ENCODE measurements at regions not wholly inside any gene's neighbourhood (a gene's known extent, or its start where the extent isn't known, plus 50 kb on each side); places are given as distances from the start of the nearest gene placed in this dataset.

DNA sequence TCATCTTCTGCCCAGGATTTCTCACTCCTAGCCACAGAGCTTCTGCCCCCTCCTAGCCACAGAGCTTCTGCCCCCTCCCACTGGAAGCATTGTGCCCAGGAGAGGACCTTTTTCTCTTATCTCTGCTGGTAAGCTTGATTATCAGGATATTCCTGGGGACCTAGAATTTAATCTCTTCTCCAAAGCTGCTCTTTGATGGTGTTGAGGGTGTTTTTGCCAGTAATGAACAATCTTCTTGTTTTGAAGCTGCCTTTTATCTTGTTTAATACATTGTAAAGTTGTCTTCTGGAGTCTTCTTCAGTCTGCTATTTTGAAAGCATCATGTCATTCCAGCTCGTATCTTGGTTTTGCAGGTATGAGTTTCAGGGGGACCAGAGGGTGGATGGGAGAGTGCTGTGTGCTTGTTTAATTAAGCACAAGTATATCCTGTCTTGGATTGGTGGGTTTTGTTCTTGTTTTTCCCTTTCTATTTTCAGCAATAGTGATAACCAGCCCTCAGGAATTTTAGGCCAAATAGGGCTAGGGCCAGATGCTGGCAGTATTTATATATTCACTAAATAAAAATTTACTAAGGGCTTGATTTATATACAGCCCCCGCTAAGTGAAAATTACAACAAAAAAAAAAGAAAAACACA is 214.0 kb upstream of the DMRT1 start:
- H3K9ac ChIP-seq (ENCODE audit: insufficient read depth, low read depth, low read length) = no peak overlapping the region
- no peaks in the 10 kb centered on the region for H3K9me3 ChIP-seq (ENCODE audit: low read length)
- H3K27me3 ChIP-seq (ENCODE audit: control insufficient read depth in 1 of 2, insufficient read depth in 2 of 2, low read length in 2 of 2) = no peaks in the 10 kb centered on the region
- ATAC-seq (no peak), DNase-seq (ENCODE audit: low spot score) (no peak), FAIRE-seq (no peak)
- H3K36me3 ChIP-seq (replicated peaks in 1 of 2; ENCODE audit: control insufficient read depth in 1 of 2, insufficient read depth in 2 of 2, low read length in 2 of 2) = no peaks in the 10 kb centered on the region
- TF ChIP-seq, protein P1, sequence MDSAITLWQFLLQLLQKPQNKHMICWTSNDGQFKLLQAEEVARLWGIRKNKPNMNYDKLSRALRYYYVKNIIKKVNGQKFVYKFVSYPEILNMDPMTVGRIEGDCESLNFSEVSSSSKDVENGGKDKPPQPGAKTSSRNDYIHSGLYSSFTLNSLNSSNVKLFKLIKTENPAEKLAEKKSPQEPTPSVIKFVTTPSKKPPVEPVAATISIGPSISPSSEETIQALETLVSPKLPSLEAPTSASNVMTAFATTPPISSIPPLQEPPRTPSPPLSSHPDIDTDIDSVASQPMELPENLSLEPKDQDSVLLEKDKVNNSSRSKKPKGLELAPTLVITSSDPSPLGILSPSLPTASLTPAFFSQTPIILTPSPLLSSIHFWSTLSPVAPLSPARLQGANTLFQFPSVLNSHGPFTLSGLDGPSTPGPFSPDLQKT (CRISPR knock-in tag; IDR thresholded peaks at IDR 0.05; ENCODE audit: borderline replicate concordance) = no peak
- H3K4me3 ChIP-seq (replicated peaks in 1 of 3; ENCODE audit: insufficient read depth in 1 of 3, low read depth in 2 of 3, low read length in 3 of 3) = no peak overlapping the region
- H3K4me2 ChIP-seq (ENCODE audit: low read depth, low read length) = no peak overlapping the region
- in situ Hi-C loops (cut with HindIII; ENCODE audit: extremely low pct_ligation_motif_present, low pct_unique_long_range_greater_than_20kb) (no loop called here), intact Hi-C loops (cut with micrococcal nuclease; ENCODE audit: unreplicated experiment) (loop anchor here (5.0 kb wide), 1 partner anchor 45 kb away; no protein-coding TSS in a partner anchor)
- ChIA-PET POLR2A (interaction anchor here (2.0 to 2.1 kb wide), 2 partner anchors 80 to 81 kb away, joined by 5 to 6 read pairs; no protein-coding TSS in a partner anchor), CTCF (ENCODE audit: low intra/inter-chr PET ratio, low total read pairs) (no interaction called here)
- no peak overlapping the region for H2AFZ ChIP-seq (ENCODE audit: low read length)
- H3K4me1 ChIP-seq (ENCODE audit: insufficient read depth, low read length) = peaks cover 35% of the 10 kb centered on the region
- H3K79me2 ChIP-seq (ENCODE audit: insufficient read depth, low read length) = no peaks in the 10 kb centered on the region
- H3K27ac ChIP-seq (ENCODE audit: extremely low read length, insufficient read depth, low read length) = no peak overlapping the region
- no TSS peak for BruUV-seq (replicated peaks)
- 95% methylated on average over 2 of the region's 2 CpGs for WGBS (ENCODE audit: low lambda C conversion rate)
- H4K20me1 ChIP-seq (ENCODE audit: insufficient read depth, low read length) = no peaks in the 10 kb centered on the region

DNA sequence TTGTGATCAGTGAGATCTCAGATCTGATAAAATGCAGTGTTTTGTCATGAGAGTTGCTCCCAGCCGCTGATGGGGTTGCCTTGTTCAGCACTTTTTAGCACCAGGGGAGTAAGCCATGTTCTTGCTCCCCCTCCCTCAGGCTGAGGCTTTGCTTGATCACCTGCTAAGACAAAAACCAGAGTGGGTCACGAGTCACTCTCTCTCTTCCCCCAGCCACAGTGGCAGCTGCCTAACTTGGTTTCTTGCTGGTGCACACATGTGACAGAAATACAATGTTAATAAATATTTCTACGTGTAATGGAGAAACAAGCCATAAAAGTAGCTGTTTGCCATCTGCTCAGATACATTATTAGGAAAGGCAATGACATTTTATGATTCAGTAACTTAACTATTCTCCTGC is 212.4 kb upstream of the DMRT1 start:
- in situ Hi-C loops (cut with HindIII; ENCODE audit: extremely low pct_ligation_motif_present, low pct_unique_long_range_greater_than_20kb) (no loop called here), intact Hi-C loops (cut with micrococcal nuclease; ENCODE audit: unreplicated experiment) (loop anchor here (5.0 kb wide), 1 partner anchor 43 kb away; no protein-coding TSS in a partner anchor)
- no peak for TF ChIP-seq ZNF234 (CRISPR knock-in tag; conservative IDR thresholded peaks at IDR 0.05)
- TF ChIP-seq, protein P2, sequence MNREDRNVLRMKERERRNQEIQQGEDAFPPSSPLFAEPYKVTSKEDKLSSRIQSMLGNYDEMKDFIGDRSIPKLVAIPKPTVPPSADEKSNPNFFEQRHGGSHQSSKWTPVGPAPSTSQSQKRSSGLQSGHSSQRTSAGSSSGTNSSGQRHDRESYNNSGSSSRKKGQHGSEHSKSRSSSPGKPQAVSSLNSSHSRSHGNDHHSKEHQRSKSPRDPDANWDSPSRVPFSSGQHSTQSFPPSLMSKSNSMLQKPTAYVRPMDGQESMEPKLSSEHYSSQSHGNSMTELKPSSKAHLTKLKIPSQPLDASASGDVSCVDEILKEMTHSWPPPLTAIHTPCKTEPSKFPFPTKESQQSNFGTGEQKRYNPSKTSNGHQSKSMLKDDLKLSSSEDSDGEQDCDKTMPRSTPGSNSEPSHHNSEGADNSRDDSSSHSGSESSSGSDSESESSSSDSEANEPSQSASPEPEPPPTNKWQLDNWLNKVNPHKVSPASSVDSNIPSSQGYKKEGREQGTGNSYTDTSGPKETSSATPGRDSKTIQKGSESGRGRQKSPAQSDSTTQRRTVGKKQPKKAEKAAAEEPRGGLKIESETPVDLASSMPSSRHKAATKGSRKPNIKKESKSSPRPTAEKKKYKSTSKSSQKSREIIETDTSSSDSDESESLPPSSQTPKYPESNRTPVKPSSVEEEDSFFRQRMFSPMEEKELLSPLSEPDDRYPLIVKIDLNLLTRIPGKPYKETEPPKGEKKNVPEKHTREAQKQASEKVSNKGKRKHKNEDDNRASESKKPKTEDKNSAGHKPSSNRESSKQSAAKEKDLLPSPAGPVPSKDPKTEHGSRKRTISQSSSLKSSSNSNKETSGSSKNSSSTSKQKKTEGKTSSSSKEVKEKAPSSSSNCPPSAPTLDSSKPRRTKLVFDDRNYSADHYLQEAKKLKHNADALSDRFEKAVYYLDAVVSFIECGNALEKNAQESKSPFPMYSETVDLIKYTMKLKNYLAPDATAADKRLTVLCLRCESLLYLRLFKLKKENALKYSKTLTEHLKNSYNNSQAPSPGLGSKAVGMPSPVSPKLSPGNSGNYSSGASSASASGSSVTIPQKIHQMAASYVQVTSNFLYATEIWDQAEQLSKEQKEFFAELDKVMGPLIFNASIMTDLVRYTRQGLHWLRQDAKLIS (CRISPR knock-in tag; IDR thresholded peaks at IDR 0.05) = no peak
- TF ChIP-seq ZNF33B (CRISPR knock-in tag; IDR thresholded peaks at IDR 0.05) = no peak
- TF ChIP-seq AHR (CRISPR knock-in tag; IDR thresholded peaks at IDR 0.05) = no peak
- TF ChIP-seq NCOA1 (CRISPR knock-in tag; IDR thresholded peaks at IDR 0.05) = no peak
- ATAC-seq = no peak
- DNase-seq (ENCODE audit: low spot score) = no peak
- Histone ChIP-seq H3K4me1 (ENCODE audit: insufficient read depth, low read length) (peaks cover 35% of the 10 kb centered on the region), H3K27me3 (ENCODE audit: control insufficient read depth in 1 of 2, insufficient read depth in 2 of 2, low read length in 2 of 2) (no peaks in the 10 kb centered on the region), H3K4me3 (replicated peaks in 1 of 3; ENCODE audit: insufficient read depth in 1 of 3, low read depth in 2 of 3, low read length in 3 of 3) (no peak overlapping the region), H3K27ac (ENCODE audit: extremely low read length, insufficient read depth, low read length) (no peak overlapping the region), H3K9me3 (ENCODE audit: low read length) (no peaks in the 10 kb centered on the region), H3K79me2 (ENCODE audit: insufficient read depth, low read length) (no peaks in the 10 kb centered on the region), H3K36me3 (replicated peaks in 1 of 2; ENCODE audit: control insufficient read depth in 1 of 2, insufficient read depth in 2 of 2, low read length in 2 of 2) (no peaks in the 10 kb centered on the region), H2AFZ (ENCODE audit: low read length) (no peak overlapping the region), H3K9ac (ENCODE audit: insufficient read depth, low read depth, low read length) (no peak overlapping the region), H3K4me2 (ENCODE audit: low read depth, low read length) (no peak overlapping the region), H4K20me1 (ENCODE audit: insufficient read depth, low read length) (no peaks in the 10 kb centered on the region)
- BruUV-seq (replicated peaks) = no TSS peak
- POLR2A ChIA-PET = no interaction called here
- 76% methylated on average over 3 of the region's 3 CpGs for WGBS (ENCODE audit: low lambda C conversion rate)
- CTCF ChIA-PET (ENCODE audit: low intra/inter-chr PET ratio, low total read pairs) = no interaction called here
- FAIRE-seq = no peak

All from HepG2 (cell line).